ENCODE measurements at regions not wholly inside any gene's neighbourhood (a gene's known extent, or its start where the extent isn't known, plus 50 kb on each side); places are given as distances from the start of the nearest gene placed in this dataset.
"Not testable (repeated sequence)": the region's sequence is repeated elsewhere in the genome, so short reads cannot be mapped to it uniquely, and the experiment has no call there.

GRCh38 chr9:88259001-88259400 lies 120.7 kb upstream of the SPATA31C2 start:
- Mint-ChIP-seq H3K36me3 (no peaks in the 10 kb centered on the region), H3K27ac (no peak overlapping the region), H3K9me3 (no peaks in the 10 kb centered on the region), H3K4me1 (ENCODE audit: unreplicated experiment) (peaks cover 50% of the 10 kb centered on the region), H3K4me3 (no peak overlapping the region), H3K27me3 (no peaks in the 10 kb centered on the region)
- TF ChIP-seq CTCF (conservative IDR thresholded peaks at IDR 0.05): no peak
- DNase-seq (ENCODE audit: extremely low spot score, unreplicated experiment): no peak

- Mint-ChIP-seq H3K4me1 (ENCODE audit: unreplicated experiment) (peaks cover 50% of the 10 kb centered on the region), H3K36me3 (no peaks in the 10 kb centered on the region), H3K27ac (peak overlapping the region; percentile 68), H3K9me3 (no peaks in the 10 kb centered on the region), H3K4me3 (peak overlapping the region; percentile 67), H3K27me3 (no peaks in the 10 kb centered on the region)
- DNase-seq (ENCODE audit: extremely low spot score, unreplicated experiment): no peak
- no peak for TF ChIP-seq CTCF (conservative IDR thresholded peaks at IDR 0.05)
These were observed 120.3 kb upstream of the SPATA31C2 start for GRCh38 chr9:88258601-88259000.

- no peak for TF ChIP-seq CTCF (conservative IDR thresholded peaks at IDR 0.05)
- H3K36me3 Mint-ChIP-seq: no peaks in the 10 kb centered on the region
- DNase-seq (ENCODE audit: extremely low spot score, unreplicated experiment): no peak
- no peaks in the 10 kb centered on the region for H3K27me3 Mint-ChIP-seq
- H3K9me3 Mint-ChIP-seq: peaks cover 4% of the 10 kb centered on the region
- H3K27ac Mint-ChIP-seq: peak overlapping the region; percentile 68
- H3K4me3 Mint-ChIP-seq: peak overlapping the region; percentile 67
- H3K4me1 Mint-ChIP-seq (ENCODE audit: unreplicated experiment): peaks cover 50% of the 10 kb centered on the region
These were observed 119.7 kb upstream of the SPATA31C2 start for GRCh38 chr9:88258024-88258423.

- no peak for DNase-seq (ENCODE audit: extremely low spot score, unreplicated experiment)
- peak overlapping the region; percentile 84 for H3K27ac Mint-ChIP-seq
- peaks cover 14% of the 10 kb centered on the region for H3K9me3 Mint-ChIP-seq
- TF ChIP-seq CTCF (conservative IDR thresholded peaks at IDR 0.05): no peak
- peaks cover 45% of the 10 kb centered on the region for H3K4me1 Mint-ChIP-seq (ENCODE audit: unreplicated experiment)
- H3K36me3 Mint-ChIP-seq: no peaks in the 10 kb centered on the region
- H3K27me3 Mint-ChIP-seq: no peaks in the 10 kb centered on the region
- H3K4me3 Mint-ChIP-seq: peak overlapping the region; percentile 50
These were observed 117.9 kb upstream of the SPATA31C2 start for GRCh38 chr9:88256216-88256615.

- DNase-seq (ENCODE audit: extremely low spot score, unreplicated experiment); H3K36me3 Mint-ChIP-seq; H3K27me3 Mint-ChIP-seq: not testable (repeated sequence)
- Mint-ChIP-seq H3K4me3 (peak overlapping the region; percentile 50), H3K9me3 (peaks cover 18% of the 10 kb centered on the region), H3K4me1 (ENCODE audit: unreplicated experiment) (peaks cover 43% of the 10 kb centered on the region), H3K27ac (peak overlapping the region; percentile 84)
These were observed 117.5 kb upstream of the SPATA31C2 start for GRCh38 chr9:88255806-88256205.

- TF ChIP-seq CTCF (conservative IDR thresholded peaks at IDR 0.05): no peak
- H3K4me3 Mint-ChIP-seq: no peak overlapping the region
- peaks cover 17% of the 10 kb centered on the region for H3K4me1 Mint-ChIP-seq (ENCODE audit: unreplicated experiment)
- peaks cover 12% of the 10 kb centered on the region for H3K27me3 Mint-ChIP-seq
- peaks cover 25% of the 10 kb centered on the region for H3K9me3 Mint-ChIP-seq
- no peak for DNase-seq (ENCODE audit: extremely low spot score, unreplicated experiment)
- H3K27ac Mint-ChIP-seq: no peak overlapping the region
- no peaks in the 10 kb centered on the region for H3K36me3 Mint-ChIP-seq
These were observed 113.6 kb upstream of the SPATA31C2 start for GRCh38 chr9:88251903-88252302.

Measured in type B pancreatic cell (in vitro differentiated cells).